Gastroesophageal sphincter (tissue), 3 donors: ENCODE measurements at regions not wholly inside any gene's neighbourhood (a gene's known extent, or its start where the extent isn't known, plus 50 kb on each side); places are given as distances from the start of the nearest gene placed in this dataset.

Source experiments
- POLR2A ChIP-seq, 2 donors: fragments of 450-650 bp; IDR thresholded peaks; one replicate each; pipeline ENCODE4 v1.6.1; 2017; ENCODE audit warnings: antibody characterized with exemption in 2 of 2, mild to moderate bottlenecking in 2 of 2, moderate library complexity in 1 of 2
- TF ChIP-seq, protein P1 (sequence below), 4 experiments: fragments of 200-600 bp in 2 of 4; fragments of 450-650 bp in 2 of 4; sonication (generic) in 1 of 4; IDR thresholded peaks; one replicate each; pipeline ENCODE4 v1.5.1; 2017 to 2019; ENCODE audit warnings: antibody characterized with exemption in 4 of 4, mild to moderate bottlenecking in 2 of 4, moderate library complexity in 2 of 4

DNA sequence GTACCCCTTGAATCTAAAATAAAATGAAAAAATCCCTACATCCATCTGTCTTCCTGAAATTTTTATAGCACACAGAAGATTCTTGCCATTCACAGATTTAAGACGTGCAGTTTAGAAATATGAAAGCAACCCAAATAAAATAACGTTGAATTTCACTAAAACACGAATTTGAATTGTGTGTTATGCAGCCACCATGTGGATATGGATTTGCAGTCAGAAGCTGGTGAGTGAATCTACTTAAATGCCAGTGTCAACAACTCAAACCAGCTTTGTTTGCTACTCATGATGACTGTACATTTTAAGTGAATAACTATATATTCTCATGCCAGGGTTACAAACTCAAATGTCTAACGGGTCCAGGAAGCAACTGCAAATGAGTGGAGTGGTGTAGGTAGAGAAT lies 173.0 kb upstream of the HAND2 start:
- TF ChIP-seq, protein P1, sequence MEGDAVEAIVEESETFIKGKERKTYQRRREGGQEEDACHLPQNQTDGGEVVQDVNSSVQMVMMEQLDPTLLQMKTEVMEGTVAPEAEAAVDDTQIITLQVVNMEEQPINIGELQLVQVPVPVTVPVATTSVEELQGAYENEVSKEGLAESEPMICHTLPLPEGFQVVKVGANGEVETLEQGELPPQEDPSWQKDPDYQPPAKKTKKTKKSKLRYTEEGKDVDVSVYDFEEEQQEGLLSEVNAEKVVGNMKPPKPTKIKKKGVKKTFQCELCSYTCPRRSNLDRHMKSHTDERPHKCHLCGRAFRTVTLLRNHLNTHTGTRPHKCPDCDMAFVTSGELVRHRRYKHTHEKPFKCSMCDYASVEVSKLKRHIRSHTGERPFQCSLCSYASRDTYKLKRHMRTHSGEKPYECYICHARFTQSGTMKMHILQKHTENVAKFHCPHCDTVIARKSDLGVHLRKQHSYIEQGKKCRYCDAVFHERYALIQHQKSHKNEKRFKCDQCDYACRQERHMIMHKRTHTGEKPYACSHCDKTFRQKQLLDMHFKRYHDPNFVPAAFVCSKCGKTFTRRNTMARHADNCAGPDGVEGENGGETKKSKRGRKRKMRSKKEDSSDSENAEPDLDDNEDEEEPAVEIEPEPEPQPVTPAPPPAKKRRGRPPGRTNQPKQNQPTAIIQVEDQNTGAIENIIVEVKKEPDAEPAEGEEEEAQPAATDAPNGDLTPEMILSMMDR (IDR thresholded peaks at IDR 0.05) = no peak
- no peak for TF ChIP-seq POLR2A (IDR thresholded peaks at IDR 0.05)
